DMS153 (cell line): ENCODE measurements at regions not wholly inside any gene's neighbourhood (a gene's known extent, or its start where the extent isn't known, plus 50 kb on each side); places are given as distances from the start of the nearest gene placed in this dataset.

ENCODE experiments used
- DNase-seq: peaks from one replicate; lab custom pipeline; 2025; lab: John Stamatoyannopoulos, UW

DNA sequence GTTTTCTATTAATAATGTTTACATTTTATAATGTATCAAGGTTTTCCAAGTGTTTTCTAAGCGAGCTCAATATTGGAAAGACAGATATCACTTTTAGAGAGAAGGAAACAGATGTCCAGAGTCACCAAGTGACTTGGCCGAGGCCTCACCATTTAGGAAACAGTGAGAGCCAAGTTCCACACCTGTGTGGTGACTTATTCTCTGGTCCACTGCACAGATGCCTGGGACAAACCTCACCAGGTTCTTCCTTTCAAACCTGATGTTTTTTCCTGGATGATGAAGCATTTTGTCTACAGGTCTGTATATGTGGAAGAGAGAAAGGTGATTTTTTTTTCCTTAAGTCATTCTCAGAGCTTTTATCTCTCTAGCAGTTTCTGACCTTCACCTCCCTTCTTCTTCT, 280.7 kb downstream of the LPIN1 start:
- DNase-seq: no peak

DNA sequence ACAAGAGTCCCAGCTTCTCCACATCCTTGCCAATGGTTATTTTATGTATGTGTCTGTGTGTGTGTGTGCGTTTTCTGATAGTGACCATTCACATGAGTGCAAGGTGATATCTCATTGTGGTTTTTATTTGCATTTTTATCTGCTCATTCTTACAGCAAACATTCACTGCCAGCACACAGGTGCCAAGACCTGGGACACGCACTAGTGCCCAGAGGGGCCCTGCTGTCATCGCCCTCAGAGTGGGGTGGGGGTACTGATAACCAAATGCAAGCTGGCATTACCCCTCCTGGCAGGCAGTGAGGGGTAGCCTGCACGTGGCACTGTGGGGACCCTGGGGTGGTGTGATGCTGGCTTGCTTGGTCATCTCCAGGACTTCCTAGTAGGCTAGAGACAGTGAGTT, 285.4 kb downstream of the LPIN1 start:
- DNase-seq: peak; percentile 55

DNA sequence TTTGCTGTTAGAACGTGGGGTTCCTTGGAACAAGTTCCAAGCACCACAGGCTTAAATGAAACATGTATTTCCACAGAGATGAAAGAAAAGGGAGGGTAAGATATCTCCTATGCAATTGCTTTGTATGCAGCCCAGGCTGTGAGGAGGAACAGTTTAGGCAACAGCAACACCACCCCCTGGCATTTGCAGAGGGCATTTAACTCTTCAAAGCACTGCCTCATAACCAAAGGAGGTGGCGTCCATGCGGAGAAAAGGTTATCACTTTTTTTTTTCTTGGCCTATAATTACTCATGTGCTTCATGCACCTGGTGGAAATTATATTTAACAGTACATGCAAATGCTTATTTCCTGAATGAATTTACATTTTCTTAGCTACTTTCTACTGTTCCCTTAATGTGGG, 286.0 kb downstream of the LPIN1 start:
- no peak for DNase-seq

DNA sequence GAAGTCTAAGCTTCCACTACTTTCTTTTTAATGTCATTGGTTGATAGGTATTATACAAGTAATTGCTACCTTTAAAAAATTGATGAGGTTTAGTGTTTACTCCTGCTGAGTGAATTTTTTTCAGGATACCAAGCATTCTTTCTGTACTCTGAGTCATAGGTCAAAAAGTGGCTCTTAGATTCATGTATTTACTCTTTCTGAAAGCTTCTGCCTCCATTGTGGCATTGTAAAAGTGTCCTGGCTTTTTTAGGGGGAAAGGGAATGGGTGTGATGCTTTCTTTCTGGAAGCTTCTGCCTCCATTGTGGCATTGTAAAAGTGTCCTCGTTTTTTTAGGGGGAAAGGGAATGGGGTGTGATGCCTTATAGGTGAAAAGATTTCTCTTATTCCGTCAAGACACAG, 286.5 kb downstream of the LPIN1 start:
- no peak for DNase-seq

DNA sequence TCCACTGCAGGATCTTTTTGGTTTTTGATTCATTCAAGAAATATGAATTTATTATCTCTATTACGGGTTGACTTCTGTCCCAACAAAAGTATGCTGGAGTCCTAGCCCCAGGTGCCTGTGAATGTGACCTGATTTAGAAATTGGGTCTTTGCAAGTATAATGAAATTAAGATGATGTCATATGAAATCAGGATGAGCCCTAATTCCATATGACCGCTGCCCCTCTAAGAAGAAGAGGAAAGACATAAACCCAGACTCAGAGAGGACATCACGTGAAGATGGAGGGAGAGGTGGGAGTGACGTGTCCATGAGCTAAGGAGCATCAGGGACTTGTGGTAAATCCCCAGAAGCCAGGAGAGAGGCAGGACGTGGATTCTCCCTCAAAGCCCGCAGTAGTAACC, 287.1 kb downstream of the LPIN1 start:
- DNase-seq: no peak

DNA sequence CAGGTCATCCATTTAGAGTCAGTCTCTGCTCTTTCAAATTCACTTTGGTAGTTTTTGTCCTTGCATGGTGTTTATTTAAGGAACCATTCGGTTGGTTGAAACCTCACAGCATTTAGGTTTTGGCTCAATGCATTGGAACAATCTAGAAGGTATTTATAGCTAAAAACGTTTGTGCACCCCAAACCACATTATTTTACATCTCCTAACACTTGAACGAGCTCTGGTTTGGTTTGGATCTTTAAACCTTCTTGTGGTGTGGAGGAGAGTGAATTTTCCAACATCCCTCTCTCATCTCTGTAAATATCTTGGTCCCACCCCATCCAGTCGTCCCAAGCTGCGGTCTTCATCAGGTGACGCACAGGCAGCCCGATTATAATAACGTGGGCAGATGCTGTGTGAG, 287.9 kb downstream of the LPIN1 start:
- no peak for DNase-seq

DNA sequence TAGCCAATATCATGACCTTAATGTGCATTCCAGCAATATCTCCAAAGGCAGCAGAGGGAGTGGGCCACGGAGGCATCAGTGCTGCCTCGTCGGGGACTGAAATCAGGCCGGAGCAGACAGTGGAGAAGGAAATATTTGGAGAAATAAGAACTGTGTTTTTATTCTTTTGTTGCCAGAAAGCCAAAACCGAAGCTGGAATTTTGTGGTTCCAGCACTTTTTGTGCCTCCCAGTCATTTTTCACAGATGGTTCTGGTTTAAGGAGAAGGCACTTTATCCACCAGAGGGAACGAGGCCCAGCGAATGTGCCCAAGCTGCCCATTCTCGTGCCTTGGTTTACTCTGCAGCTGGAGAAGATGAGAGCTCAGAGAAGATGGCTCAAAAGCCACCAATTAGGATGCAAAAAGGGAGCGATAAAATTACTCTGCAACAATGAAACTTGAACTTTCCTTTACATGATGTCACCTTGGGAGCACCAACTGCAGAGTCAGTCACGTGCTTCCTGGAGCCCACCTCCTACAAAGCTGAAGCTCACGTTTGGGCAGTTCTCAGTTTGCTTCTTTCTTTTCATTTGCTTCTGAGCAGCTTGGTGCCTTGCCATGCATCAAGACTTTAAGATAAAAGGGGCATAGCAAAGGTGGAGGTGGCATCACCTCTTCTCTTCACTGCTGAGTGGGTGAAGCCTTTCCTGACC, 288.7 kb downstream of the LPIN1 start:
- DNase-seq: no peak

DNA sequence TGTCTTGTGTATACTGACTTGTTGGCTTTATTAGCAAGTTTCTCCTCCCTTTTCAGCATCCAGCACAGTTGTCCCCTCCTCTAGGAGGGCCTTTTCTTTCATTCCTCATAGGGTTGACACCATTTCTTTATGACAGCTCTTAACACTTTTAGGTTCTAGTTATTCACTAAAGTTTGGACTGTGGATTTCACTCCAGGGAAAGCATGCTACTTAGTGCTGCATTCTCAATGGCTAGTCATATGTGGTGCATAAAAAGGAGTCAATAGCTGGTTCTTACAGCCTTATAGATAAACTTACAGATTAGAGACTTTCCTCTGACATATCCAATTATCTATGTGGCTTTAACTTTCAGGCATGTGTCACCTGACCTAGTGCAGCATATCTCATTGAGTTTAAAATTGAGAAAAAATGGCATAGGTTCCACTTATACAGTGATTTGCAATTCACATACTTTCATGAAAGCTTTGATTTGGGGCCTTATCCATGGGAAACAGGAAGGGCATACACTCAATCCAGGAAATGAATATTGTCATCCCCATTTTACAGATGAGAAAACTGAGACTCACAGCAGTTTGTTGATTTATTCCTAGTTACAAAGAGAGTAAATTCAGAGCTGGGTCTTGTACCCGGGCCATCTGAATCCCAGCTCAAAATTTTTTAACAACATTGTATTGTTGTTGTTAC, 289.7 kb downstream of the LPIN1 start:
- no peak for DNase-seq

DNA sequence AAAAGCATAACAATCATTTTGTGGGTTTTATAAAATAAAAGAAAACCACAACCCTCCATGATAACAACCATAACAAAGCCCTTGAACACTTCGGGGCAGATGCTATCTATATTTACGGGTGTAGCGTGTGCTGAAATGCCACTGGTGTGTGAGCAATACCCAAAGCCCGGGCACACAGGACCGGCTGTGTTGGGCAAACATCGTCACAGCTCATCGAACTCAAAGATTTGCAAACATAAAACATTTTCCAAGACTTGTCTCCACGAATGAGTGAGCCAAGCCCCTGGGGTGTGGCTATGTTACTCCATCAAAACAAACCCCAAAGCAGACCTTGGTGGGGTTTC, 290.2 kb downstream of the LPIN1 start:
- DNase-seq: no peak

DNA sequence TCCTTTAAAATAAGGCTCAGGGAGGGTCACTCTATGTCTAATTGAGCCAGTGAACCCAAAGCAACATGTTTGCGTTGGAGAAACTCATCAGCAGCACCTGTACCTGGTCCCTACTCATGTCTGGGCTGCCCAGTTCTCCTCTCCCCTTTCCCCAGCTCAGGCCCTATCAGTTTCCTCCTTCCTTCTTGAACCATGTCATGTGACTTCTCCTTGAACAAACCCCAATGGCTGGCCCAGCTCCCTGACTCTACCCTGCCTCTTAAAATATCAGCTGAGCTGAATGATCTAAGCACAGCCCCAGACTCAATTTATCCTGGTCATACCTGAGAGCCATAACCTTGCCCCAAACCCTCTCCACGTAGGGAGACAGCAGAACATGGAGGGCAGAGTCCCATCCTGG, 290.9 kb downstream of the LPIN1 start:
- no peak for DNase-seq

DNA sequence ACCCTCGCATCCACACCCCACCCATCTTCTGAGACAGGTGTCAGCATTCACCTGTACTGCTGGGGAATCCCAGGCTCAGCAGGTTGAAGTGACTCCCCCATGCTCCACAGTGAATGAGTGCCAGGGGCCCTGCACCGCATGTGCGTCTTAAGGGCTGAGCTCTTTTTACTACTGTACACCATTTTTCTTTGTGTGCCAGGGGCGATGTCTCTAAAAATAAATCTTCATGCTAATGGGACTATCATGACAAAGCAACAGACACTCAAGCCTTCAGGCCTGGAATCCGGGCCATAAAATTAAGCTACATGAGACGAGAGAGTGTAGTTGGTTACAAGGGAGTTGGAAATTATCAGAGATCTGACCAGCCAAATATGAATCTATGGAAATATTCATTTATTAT, 294.8 kb downstream of the LPIN1 start:
- DNase-seq: no peak

DNA sequence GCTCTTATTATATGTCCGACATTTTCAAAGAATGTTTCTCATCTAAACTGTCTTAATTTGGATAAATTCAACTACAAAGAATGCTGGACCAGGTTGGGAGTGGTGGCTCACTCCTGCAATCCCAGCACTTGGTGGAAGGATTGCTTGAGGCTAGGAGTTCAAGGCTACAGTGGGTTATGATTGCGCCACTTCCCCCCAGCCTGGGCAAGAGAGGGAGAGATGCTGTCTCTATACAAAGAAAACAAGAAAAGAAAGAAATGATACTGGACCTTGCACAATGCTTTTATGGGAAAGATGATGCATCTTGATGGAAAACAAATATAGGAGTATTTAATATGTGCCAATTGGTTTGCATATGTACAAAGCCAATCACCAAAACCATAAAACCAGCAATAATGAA, 296.7 kb downstream of the LPIN1 start:
- DNase-seq: no peak

DNA sequence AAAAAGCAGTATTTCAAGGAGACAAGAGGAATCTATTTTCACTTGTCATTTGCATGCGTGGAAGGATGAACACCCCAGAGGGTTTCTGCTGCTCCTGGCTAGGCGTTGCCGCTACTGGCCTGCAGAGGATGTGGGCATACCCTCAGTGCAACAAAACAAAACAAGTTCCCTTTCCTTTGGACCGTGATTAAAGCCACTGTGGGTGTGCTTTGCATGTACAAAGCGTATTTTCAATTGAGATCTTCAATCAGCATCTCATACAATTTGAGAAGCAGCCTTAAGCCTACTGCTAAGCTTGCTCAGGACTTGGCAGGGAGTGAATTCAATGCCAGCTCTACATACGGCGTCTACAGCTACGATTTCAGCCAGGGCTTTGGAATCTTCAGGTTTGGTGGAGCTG, 298.4 kb downstream of the LPIN1 start:
- no peak for DNase-seq

DNA sequence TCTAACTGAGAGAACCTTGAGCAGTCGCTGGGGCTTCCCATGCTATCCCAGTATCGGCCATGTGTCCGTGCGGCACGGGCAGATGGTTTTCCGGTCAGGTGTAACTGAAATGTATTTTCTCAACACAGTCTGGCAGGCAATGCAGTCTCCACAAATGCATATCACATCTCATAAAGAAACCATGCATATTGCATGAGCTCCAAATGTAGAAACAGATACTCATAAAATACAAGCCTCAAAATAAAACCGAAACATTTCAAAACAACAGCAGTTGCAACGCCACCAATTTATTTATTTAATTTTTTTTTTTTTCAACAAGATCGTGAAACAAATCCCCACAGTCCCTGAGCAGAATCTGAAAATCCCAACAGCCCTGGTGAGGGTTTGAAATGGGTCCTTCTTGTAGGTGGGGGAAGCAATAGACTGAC, 299.4 kb downstream of the LPIN1 start:
- no peak for DNase-seq

DNA sequence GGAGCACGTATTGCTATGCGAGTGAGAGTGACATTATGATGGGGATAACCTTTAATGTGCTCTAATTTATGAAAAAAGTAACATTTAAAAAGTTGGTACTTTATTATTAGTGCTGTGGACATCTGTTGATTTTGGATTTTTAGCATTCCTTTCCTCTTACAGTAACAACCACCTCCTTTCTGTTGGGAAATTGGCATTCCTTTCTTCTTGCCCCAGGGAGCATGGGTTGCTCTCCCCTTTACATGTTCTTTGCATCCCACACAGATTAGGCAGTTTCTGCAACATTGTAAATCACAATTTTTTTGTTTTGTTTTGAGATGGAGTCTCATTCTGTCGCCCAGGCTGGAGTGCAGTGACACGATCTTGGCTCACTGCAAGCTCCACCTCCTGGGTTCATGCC, 300.2 kb downstream of the LPIN1 start:
- DNase-seq: no peak

DNA sequence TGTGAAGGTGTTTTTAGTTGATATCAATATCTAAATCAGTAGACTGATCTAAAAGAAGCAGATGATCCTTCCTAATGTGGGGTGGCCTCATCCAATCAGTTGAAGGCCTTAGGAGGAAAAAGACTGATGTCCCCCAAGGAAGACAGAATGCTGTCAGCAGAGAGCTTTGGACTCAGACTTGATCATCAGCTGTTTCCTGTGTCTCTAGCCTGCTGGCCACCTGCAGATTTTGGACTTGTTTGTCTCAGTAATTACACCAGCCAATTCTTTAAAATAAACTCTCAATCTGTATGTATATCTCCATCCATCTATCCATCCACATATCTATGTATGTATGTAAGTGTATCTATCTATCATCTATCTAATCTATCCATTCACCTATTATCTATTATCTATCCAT, 301.3 kb downstream of the LPIN1 start:
- no peak for DNase-seq

DNA sequence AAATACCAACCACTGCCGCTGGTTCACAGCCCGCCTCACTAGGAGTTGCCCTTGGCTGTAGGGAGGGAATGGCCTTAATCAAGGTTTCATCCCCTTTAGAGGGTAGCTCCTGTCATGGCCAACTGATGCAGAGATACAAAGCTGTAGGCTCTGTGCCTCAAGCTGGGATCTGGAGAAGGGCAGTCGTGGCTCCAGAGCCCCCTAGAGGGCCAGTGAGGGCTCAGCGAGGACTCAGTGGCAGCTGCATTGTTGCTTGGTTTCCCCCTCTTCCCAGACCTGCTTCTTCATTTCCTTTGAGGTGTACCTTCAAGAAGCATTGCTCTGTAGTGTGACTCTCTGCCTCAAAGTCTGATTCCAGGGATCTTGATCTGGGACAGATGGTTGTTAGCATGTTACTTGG, 302.1 kb downstream of the LPIN1 start:
- DNase-seq: no peak

DNA sequence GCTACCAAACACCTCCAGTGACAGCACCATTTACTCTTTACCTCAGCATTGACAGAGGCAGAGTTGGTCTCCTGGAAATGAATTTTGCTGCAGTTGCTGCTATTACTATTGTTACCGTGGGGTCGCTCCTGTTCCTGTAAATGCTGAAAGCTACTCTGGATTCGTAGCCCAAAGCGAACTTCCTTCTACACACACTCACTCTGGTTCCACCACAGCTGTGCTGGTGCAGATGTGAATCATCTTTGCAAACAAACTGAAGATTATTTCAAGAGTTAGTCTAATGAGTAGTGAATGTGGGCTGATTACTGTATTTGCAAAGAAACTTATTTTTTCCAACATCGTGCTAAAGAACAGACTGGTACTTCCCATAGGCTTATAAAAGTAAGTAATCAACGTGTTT, 304.0 kb downstream of the LPIN1 start:
- no peak for DNase-seq

DNA sequence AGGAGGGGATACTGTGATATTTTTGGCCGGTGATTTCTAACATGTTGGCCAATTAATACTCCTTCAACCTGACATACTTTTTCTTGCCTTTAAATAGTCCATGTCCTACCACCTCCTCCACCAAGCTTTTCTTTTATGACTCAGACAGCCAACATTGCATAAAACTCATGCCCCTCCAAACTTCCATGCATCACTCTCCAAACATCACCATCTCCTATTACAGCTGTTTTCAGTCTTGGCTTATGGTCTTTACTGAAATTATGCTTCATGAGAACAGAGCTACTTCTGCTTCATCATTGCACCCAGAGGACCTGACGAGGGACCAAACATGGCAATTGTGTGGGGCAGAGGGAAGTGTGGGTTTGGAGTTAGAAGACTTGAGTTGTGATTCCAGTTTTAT, 305.4 kb downstream of the LPIN1 start:
- no peak for DNase-seq

DNA sequence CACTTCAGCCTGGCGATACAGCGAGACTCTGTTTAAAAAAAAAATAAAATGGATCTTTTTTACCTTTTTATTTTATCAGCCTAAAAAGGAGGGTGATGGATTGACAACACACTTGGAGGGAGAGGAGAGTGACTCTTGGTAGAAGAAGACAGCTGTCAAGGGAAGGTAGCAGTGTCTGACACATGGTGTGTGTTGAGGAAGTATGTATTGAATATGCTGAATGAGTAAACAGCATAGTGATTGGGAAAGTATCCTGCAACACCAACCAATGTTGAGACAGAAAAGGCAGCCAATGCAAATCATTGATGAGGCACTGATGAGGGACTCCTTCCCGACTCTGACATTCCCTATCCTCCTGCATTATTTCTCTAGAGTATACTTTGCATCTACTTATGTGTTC, 306.4 kb downstream of the LPIN1 start:
- no peak for DNase-seq

DNA sequence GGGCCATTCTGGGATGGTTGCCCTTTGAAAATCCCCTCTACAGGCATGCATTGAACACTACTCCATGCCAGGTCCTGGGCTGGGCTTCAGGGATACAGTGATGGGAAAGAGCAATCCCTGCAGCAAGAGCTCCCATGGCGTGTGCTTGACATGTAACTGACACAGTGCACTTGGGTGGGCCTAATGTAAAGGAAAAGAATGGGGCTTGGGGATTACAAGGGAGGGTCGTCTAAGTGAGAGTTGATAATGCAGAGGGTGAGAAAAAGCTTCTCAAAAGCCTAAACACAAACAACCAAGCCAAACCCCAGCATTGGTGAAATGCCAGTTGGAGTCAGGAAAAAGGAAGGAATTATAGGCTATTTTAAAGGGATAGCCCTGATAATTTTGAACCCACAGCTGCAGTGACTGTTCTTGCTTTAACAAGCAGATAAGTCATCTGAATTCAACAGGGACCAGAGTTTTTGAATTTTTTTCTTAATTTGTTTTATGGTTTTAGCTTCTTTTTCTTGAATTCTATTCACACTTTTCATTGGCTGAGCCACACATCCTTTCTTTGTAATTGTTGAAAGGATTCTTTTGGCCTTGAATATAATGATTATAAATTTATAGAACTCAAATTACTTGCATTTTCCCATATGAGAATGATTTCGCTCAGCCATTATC, 308.7 kb downstream of the LPIN1 start:
- no peak for DNase-seq

DNA sequence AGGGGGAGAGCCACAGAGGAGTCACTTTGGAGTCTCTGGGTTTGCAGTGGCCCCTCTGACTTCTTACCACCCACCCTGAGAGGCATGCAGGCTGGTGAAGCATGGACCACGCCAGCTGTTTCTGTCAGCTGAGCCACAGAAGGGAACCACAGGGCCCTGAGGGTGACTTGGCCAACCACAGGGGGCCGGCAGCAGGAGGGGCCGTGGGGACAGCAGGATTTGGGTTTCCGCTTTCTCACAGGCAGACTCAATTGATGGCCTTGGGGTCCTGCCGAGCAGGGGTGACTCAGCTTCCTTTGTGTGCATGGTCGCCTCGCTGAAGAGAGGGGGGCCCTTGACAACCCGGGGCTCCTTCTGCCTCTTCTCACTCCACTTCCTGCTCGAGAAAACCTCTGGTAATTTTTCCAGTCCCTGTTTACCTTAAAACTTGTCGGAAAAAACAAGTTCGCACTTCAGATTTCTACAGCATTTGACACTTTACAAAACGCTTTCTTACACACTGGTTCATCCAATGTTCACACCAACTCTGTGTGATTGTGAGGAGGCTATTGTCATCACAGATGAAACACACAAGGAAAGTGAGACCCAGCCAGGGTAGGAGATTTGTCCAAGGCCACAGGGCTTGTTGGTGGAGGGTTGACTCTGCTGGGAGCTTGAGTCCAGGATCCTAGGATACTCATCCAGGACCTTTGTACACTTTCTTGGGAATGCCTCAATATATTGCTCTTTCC, 311.2 kb downstream of the LPIN1 start:
- DNase-seq: no peak
